ENCODE measurements at regions not wholly inside any gene's neighbourhood (a gene's known extent, or its start where the extent isn't known, plus 50 kb on each side); places are given as distances from the start of the nearest gene placed in this dataset.

GRCh38 chr11:111063726-111064517, 181.6 kb upstream of the POU2AF2 start:
- no peaks in the 10 kb centered on the region for H3K9me3 ChIP-seq (replicated peaks)
- no peaks in the 10 kb centered on the region for H3K27me3 ChIP-seq (replicated peaks)
- peak in 1 of 2 experiments; percentile 3 for DNase-seq (ENCODE audit: low read depth in 1 of 2, low spot score in 2 of 2)
- no peaks in the 10 kb centered on the region for H3K36me3 ChIP-seq
- H3K27ac ChIP-seq: no peak overlapping the region
- no peaks in the 10 kb centered on the region; the same call in 1 of the 2 replicates for H3K4me1 ChIP-seq (replicated peaks)
- no peak overlapping the region for H3K4me3 ChIP-seq

GRCh38 chr11:111062420-111062819, 183.1 kb upstream of the POU2AF2 start:
- no peak overlapping the region for H3K4me3 ChIP-seq
- no peaks in the 10 kb centered on the region for H3K27me3 ChIP-seq (replicated peaks)
- no peaks in the 10 kb centered on the region for H3K36me3 ChIP-seq
- H3K9me3 ChIP-seq (replicated peaks): no peaks in the 10 kb centered on the region
- no peak overlapping the region for H3K27ac ChIP-seq
- DNase-seq (ENCODE audit: low read depth in 1 of 2, low spot score in 2 of 2): no peak
- H3K4me1 ChIP-seq (replicated peaks): no peaks in the 10 kb centered on the region; the same call in 1 of the 2 replicates

- no peak for DNase-seq (ENCODE audit: low read depth in 1 of 2, low spot score in 2 of 2)
- Histone ChIP-seq H3K36me3 (no peaks in the 10 kb centered on the region), H3K27me3 (replicated peaks) (no peaks in the 10 kb centered on the region), H3K9me3 (replicated peaks) (no peaks in the 10 kb centered on the region), H3K4me1 (replicated peaks) (no peaks in the 10 kb centered on the region; the same call in 1 of the 2 replicates), H3K27ac (no peak overlapping the region), H3K4me3 (no peak overlapping the region)
These were observed 185.8 kb upstream of the POU2AF2 start for GRCh38 chr11:111059726-111060125.

GRCh38 chr11:111049131-111049530, 196.4 kb upstream of the POU2AF2 start:
- DNase-seq (ENCODE audit: low read depth in 1 of 2, low spot score in 2 of 2): peak in 1 of 2 experiments; percentile 33
- no peaks in the 10 kb centered on the region for H3K27me3 ChIP-seq (replicated peaks)
- H3K36me3 ChIP-seq: no peaks in the 10 kb centered on the region

GRCh38 chr11:111047374-111047773, 198.2 kb upstream of the POU2AF2 start:
- Histone ChIP-seq H3K27ac (no peak overlapping the region), H3K36me3 (no peaks in the 10 kb centered on the region), H3K9me3 (replicated peaks) (no peaks in the 10 kb centered on the region), H3K27me3 (replicated peaks) (no peaks in the 10 kb centered on the region), H3K4me1 (replicated peaks) (no peaks in the 10 kb centered on the region; the same call in 1 of the 2 replicates), H3K4me3 (no peak overlapping the region)
- DNase-seq (ENCODE audit: low read depth in 1 of 2, low spot score in 2 of 2): no peak

More at GRCh38 chr11:111049131-111049530, 196.4 kb upstream of the POU2AF2 start:
- Histone ChIP-seq H3K4me3 (no peak overlapping the region), H3K27ac (no peak overlapping the region), H3K9me3 (replicated peaks) (no peaks in the 10 kb centered on the region), H3K4me1 (replicated peaks) (no peaks in the 10 kb centered on the region; the same call in 1 of the 2 replicates)

GRCh38 chr11:111046291-111046690, 199.2 kb upstream of the POU2AF2 start:
- Histone ChIP-seq H3K9me3 (replicated peaks) (no peaks in the 10 kb centered on the region), H3K4me3 (no peak overlapping the region), H3K27me3 (replicated peaks) (no peaks in the 10 kb centered on the region), H3K27ac (no peak overlapping the region), H3K4me1 (replicated peaks) (no peaks in the 10 kb centered on the region; the same call in 1 of the 2 replicates), H3K36me3 (no peaks in the 10 kb centered on the region)
- DNase-seq (ENCODE audit: low read depth in 1 of 2, low spot score in 2 of 2): no peak

- H3K36me3 ChIP-seq: no peaks in the 10 kb centered on the region
- H3K9me3 ChIP-seq (replicated peaks): no peaks in the 10 kb centered on the region
- H3K27me3 ChIP-seq (replicated peaks): no peaks in the 10 kb centered on the region
- no peak overlapping the region for H3K27ac ChIP-seq
- H3K4me1 ChIP-seq (replicated peaks): no peaks in the 10 kb centered on the region; the same call in 1 of the 2 replicates
- no peak overlapping the region for H3K4me3 ChIP-seq
- no peak for DNase-seq (ENCODE audit: low read depth in 1 of 2, low spot score in 2 of 2)
These were observed 199.7 kb upstream of the POU2AF2 start for GRCh38 chr11:111045874-111046273.

- H3K36me3 ChIP-seq: no peaks in the 10 kb centered on the region
- H3K4me3 ChIP-seq: no peak overlapping the region
- H3K27ac ChIP-seq: no peak overlapping the region
- no peaks in the 10 kb centered on the region for H3K9me3 ChIP-seq (replicated peaks)
- H3K4me1 ChIP-seq (replicated peaks): no peaks in the 10 kb centered on the region; the same call in 1 of the 2 replicates
- no peaks in the 10 kb centered on the region for H3K27me3 ChIP-seq (replicated peaks)
- DNase-seq (ENCODE audit: low read depth in 1 of 2, low spot score in 2 of 2): no peak
These were observed 200.1 kb upstream of the POU2AF2 start for GRCh38 chr11:111045407-111045803.

- no peak for DNase-seq (ENCODE audit: low read depth in 1 of 2, low spot score in 2 of 2)
- Histone ChIP-seq H3K4me1 (replicated peaks) (no peaks in the 10 kb centered on the region; the same call in 1 of the 2 replicates), H3K4me3 (no peak overlapping the region), H3K9me3 (replicated peaks) (no peaks in the 10 kb centered on the region), H3K36me3 (no peaks in the 10 kb centered on the region), H3K27me3 (replicated peaks) (no peaks in the 10 kb centered on the region), H3K27ac (no peak overlapping the region)
These were observed 200.6 kb upstream of the POU2AF2 start for GRCh38 chr11:111044751-111045406.

GRCh38 chr11:111039982-111040381, 205.5 kb upstream of the POU2AF2 start:
- no peak for DNase-seq (ENCODE audit: low read depth in 1 of 2, low spot score in 2 of 2)
- H3K27me3 ChIP-seq (replicated peaks): no peaks in the 10 kb centered on the region
- H3K27ac ChIP-seq: no peak overlapping the region
- no peak overlapping the region for H3K4me3 ChIP-seq
- H3K36me3 ChIP-seq: no peaks in the 10 kb centered on the region
- no peaks in the 10 kb centered on the region for H3K9me3 ChIP-seq (replicated peaks)
- no peaks in the 10 kb centered on the region for H3K4me1 ChIP-seq (replicated peaks)

GRCh38 chr11:111035746-111036145, 209.8 kb upstream of the POU2AF2 start:
- H3K36me3 ChIP-seq: no peaks in the 10 kb centered on the region
- DNase-seq (ENCODE audit: low read depth in 1 of 2, low spot score in 2 of 2): no peak
- no peaks in the 10 kb centered on the region for H3K9me3 ChIP-seq (replicated peaks)
- H3K27me3 ChIP-seq (replicated peaks): no peaks in the 10 kb centered on the region
- H3K4me3 ChIP-seq: no peak overlapping the region
- H3K27ac ChIP-seq: no peak overlapping the region
- H3K4me1 ChIP-seq (replicated peaks): no peaks in the 10 kb centered on the region

- Histone ChIP-seq H3K27ac (no peak overlapping the region), H3K4me1 (replicated peaks) (no peaks in the 10 kb centered on the region), H3K27me3 (replicated peaks) (no peaks in the 10 kb centered on the region), H3K4me3 (no peak overlapping the region), H3K9me3 (replicated peaks) (no peaks in the 10 kb centered on the region), H3K36me3 (no peaks in the 10 kb centered on the region)
- no peak for DNase-seq (ENCODE audit: low read depth in 1 of 2, low spot score in 2 of 2)
These were observed 219.3 kb upstream of the POU2AF2 start for GRCh38 chr11:111026241-111026640.

- Histone ChIP-seq H3K4me3 (no peak overlapping the region), H3K27me3 (replicated peaks) (no peaks in the 10 kb centered on the region), H3K4me1 (replicated peaks) (no peaks in the 10 kb centered on the region), H3K36me3 (no peaks in the 10 kb centered on the region), H3K27ac (no peak overlapping the region), H3K9me3 (replicated peaks) (no peaks in the 10 kb centered on the region)
- DNase-seq (ENCODE audit: low read depth in 1 of 2, low spot score in 2 of 2): no peak
These were observed 224.4 kb upstream of the POU2AF2 start for GRCh38 chr11:111021131-111021530.

Data from SJSA1 (cell line).